Urothelium cell line (cell line): ENCODE measurements at regions not wholly inside any gene's neighbourhood (a gene's known extent, or its start where the extent isn't known, plus 50 kb on each side); places are given as distances from the start of the nearest gene placed in this dataset.

Experiments
- DNase-seq: peaks from one replicate; pipeline ENCODE4 v3.0.0; 2011; ENCODE audit warnings: low spot score, mixed read lengths
- FAIRE-seq: peaks from 2 replicates; lab custom pipeline; 2011; peaks lifted over from hg19 to GRCh38; lab: Jason Lieb, UNC

- DNase-seq = no peak
- no peak for FAIRE-seq
Observed at GRCh38 chr1:34405266-34405959, 228.7 kb downstream of the C1orf94 start.

- FAIRE-seq = no peak
Observed at GRCh38 chr1:34406377-34406776, 229.7 kb downstream of the C1orf94 start.

GRCh38 chr1:34406833-34407539 lies 230.3 kb downstream of the C1orf94 start:
- FAIRE-seq = no peak
- DNase-seq = peak; percentile 17

More at GRCh38 chr1:34406377-34406776, 229.7 kb downstream of the C1orf94 start:
- no peak for DNase-seq

GRCh38 chr1:34408011-34408410 lies 231.3 kb downstream of the C1orf94 start:
- FAIRE-seq (no peak), DNase-seq (no peak)

- FAIRE-seq (no peak), DNase-seq (no peak)
Observed at GRCh38 chr1:34409689-34410229, 233.1 kb downstream of the C1orf94 start.

- DNase-seq (no peak), FAIRE-seq (no peak)
Observed at GRCh38 chr1:34412598-34413370, 236.1 kb downstream of the C1orf94 start.

- DNase-seq (no peak), FAIRE-seq (no peak)
Observed at GRCh38 chr1:34415140-34415539, 238.4 kb downstream of the C1orf94 start.

GRCh38 chr1:34418166-34418565 lies 241.5 kb downstream of the C1orf94 start:
- DNase-seq (no peak), FAIRE-seq (no peak)

GRCh38 chr1:34419663-34420136 lies 243.0 kb downstream of the C1orf94 start:
- DNase-seq = no peak

GRCh38 chr1:34425046-34425445 lies 248.3 kb downstream of the C1orf94 start:
- no peak for FAIRE-seq
- no peak for DNase-seq

More at GRCh38 chr1:34419663-34420136, 243.0 kb downstream of the C1orf94 start:
- FAIRE-seq = no peak

GRCh38 chr1:34425785-34426184 lies 249.1 kb downstream of the C1orf94 start:
- DNase-seq = no peak
- no peak for FAIRE-seq

- DNase-seq (no peak), FAIRE-seq (no peak)
Observed at GRCh38 chr1:34426325-34426896, 249.7 kb downstream of the C1orf94 start.

GRCh38 chr1:34427170-34427569 lies 250.5 kb downstream of the C1orf94 start:
- FAIRE-seq (no peak), DNase-seq (no peak)

- no peak for DNase-seq
- FAIRE-seq = no peak
Observed at GRCh38 chr1:34433099-34433498, 256.4 kb downstream of the C1orf94 start.

- DNase-seq (no peak), FAIRE-seq (no peak)
Observed at GRCh38 chr1:34436836-34437235, 260.1 kb downstream of the C1orf94 start.

GRCh38 chr1:34441259-34442069 lies 264.8 kb downstream of the C1orf94 start:
- FAIRE-seq (no peak), DNase-seq (peak; percentile 12)

- no peak for DNase-seq
- no peak for FAIRE-seq
Observed at GRCh38 chr1:34444516-34444915, 267.8 kb downstream of the C1orf94 start.

GRCh38 chr1:34450325-34450724 lies 273.6 kb downstream of the C1orf94 start:
- no peak for FAIRE-seq
- no peak for DNase-seq

GRCh38 chr1:34452451-34452850 lies 275.7 kb downstream of the C1orf94 start:
- FAIRE-seq (peak; percentile 61), DNase-seq (no peak)

GRCh38 chr1:34455121-34455520 lies 278.4 kb downstream of the C1orf94 start:
- FAIRE-seq = no peak
- no peak for DNase-seq
